Heart left ventricle (tissue), 16 donors: ENCODE measurements at regions not wholly inside any gene's neighbourhood (a gene's known extent, or its start where the extent isn't known, plus 50 kb on each side); places are given as distances from the start of the nearest gene placed in this dataset.

ENCODE experiments used
- ATAC-seq, 4 donors: fragments of 200-7000 bp; cut with Tn5 transposase; one replicate each; pipeline ENCODE4 v1.9.1; 2020 to 2022; ENCODE audit warnings: moderate library complexity in 4 of 4, mild to moderate bottlenecking in 3 of 4, moderate number of reproducible peaks in 1 of 4
- DNase-seq, 5 donors: peaks; one replicate each; pipeline ENCODE4 v3.0.0-alpha.2; 2020
- H3K27ac ChIP-seq, 12 donors: fragments of 200-600 bp; sonication (generic) in 4 of 12; one replicate each; pipeline versions ENCODE4 v1.5.0 to v1.8.0; 2016 to 2022; ENCODE audit warnings: mild to moderate bottlenecking in 2 of 12
- H3K27me3 ChIP-seq, 9 donors: fragments of 200-600 bp; sonication (generic) in 2 of 9; one replicate each; pipeline versions ENCODE4 v1.5.1 to v1.8.0; 2016 to 2022; ENCODE audit warnings: mild to moderate bottlenecking in 3 of 9
- H3K36me3 ChIP-seq, 9 donors: fragments of 200-600 bp; sonication (generic) in 2 of 9; one replicate each; pipeline versions ENCODE4 v1.5.0 to v1.8.0; 2018 to 2022; ENCODE audit warnings: mild to moderate bottlenecking in 2 of 9
- H3K4me1 ChIP-seq, 12 donors: fragments of 200-600 bp; sonication (generic) in 4 of 12; one replicate each; pipeline versions ENCODE4 v1.5.0 to v1.8.0; 2016 to 2022; ENCODE audit warnings: mild to moderate bottlenecking in 3 of 12
- H3K4me3 ChIP-seq, 12 donors: fragments of 200-600 bp; sonication (generic) in 4 of 12; one replicate each; pipeline versions ENCODE4 v1.5.0 to v1.8.0; 2017 to 2022; ENCODE audit warnings: mild to moderate bottlenecking in 9 of 12, moderate library complexity in 4 of 12
- H3K9me3 ChIP-seq, 12 donors: fragments of 200-600 bp; sonication (generic) in 4 of 12; one replicate each; pipeline versions ENCODE4 v1.5.0 to v1.8.0; 2016 to 2022; ENCODE audit warnings: mild to moderate bottlenecking in 1 of 12
- POLR2A ChIP-seq, 2 donors: fragments of 450-650 bp; IDR thresholded peaks; one replicate each; pipeline ENCODE4 v1.6.1; 2017; ENCODE audit warnings: antibody characterized with exemption in 2 of 2, mild to moderate bottlenecking in 2 of 2, moderate library complexity in 2 of 2
- WGBS, 4 donors: extraction: QIAGEN DNeasy Blood & Tissue Kit in 2 of 4; methylation state at CpG; one replicate each; pipeline versions ENCODE4 v1.1.5 to v1.1.7; 2013 to 2018; 5-methylcytosine and 5-hydroxymethylcytosine counted together
- intact Hi-C, 10 donors: fragments of 100-400 bp; cut with DNase I; formaldehyde crosslinking; loops; one replicate each; pipeline versions ENCODE4 v1.11.1 to v1.14.2; 2022
- TF ChIP-seq, protein P1 (sequence below), 12 donors: fragments of 200-600 bp; sonication (generic) in 4 of 12; IDR thresholded peaks; one replicate each; pipeline versions ENCODE4 v1.5.0 to v1.8.0; 2018 to 2022; ENCODE audit warnings: antibody characterized with exemption in 12 of 12, mild to moderate bottlenecking in 5 of 12
- donor health status: ischemic (EF 13 %, LVEDD 7.1; RV severe dilation, severe dysfunction).
- donor health status: healthy with polysubstance abuse.
- donor health status: DM: no; HTN: yes; CAD: no.
- donor health status: DM: no; HTN: no; CAD: no.
- donor health status: ischemic (EF 25% LVEDD 6.9; RV normal size, moderate dysfunction).
- donor health status: ischemic (EF 25% LVEDD 5.7; RV mildly dilated, moderate dysfunction).
- donor health status: healthy.
- donor health status: DM: yes; HTN: yes; CAD: no.
- donor health status: ischemic (EF 35%, LVEDD 5.7; RV mildly dilated, moderate dysfunction).
- donor health status: nonischemic (EF 11% LVEDD 7.7; RV severe dilation, severe dysfunction).
- donor health status: DM: yes; HTN: yes; CAD: no.
- donor health status: PGD.
- donor health status: ischemic (EF 29% LVEDD 5.4; RV normal size, mild dysfunction).
- donor health status: nonischemic (EF 23%, LVEDD 6.1; RV moderate dilation, normal function).

DNA sequence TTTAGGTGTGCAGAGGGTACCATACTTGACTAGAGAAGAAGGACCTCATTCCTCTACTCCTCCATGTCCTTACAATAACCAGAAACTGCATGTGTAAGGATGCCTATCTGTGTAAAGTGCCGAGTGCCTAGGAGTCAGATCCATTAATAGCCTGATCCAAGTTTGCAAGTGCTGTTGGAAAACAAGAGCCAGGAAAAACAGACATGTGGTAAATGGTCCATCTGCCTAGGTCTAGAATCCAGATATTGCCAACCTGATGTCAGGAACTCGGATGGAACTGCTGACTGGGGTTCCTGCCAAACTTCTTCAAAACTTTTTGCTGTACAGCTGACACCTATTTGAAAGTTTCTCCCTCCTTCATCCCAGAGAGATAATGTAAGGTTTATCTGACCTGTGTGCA is 239.4 kb upstream of the CAMK1G start:
- no peak for DNase-seq
- Histone ChIP-seq H3K27me3 (peaks cover 0 to 17% (median 0%) of the 10 kb centered on the region in 9 donors), H3K9me3 (no peaks in the 10 kb centered on the region), H3K4me3 (no peak overlapping the region), H3K36me3 (no peaks in the 10 kb centered on the region), H3K4me1 (no peaks in the 10 kb centered on the region), H3K27ac (no peak overlapping the region)
- WGBS, 4 donors: 42 to 58% (median 50%) methylated on average over 2 of the region's 2 CpGs
- TF ChIP-seq POLR2A (IDR thresholded peaks at IDR 0.05): no peak
- TF ChIP-seq, protein P1, sequence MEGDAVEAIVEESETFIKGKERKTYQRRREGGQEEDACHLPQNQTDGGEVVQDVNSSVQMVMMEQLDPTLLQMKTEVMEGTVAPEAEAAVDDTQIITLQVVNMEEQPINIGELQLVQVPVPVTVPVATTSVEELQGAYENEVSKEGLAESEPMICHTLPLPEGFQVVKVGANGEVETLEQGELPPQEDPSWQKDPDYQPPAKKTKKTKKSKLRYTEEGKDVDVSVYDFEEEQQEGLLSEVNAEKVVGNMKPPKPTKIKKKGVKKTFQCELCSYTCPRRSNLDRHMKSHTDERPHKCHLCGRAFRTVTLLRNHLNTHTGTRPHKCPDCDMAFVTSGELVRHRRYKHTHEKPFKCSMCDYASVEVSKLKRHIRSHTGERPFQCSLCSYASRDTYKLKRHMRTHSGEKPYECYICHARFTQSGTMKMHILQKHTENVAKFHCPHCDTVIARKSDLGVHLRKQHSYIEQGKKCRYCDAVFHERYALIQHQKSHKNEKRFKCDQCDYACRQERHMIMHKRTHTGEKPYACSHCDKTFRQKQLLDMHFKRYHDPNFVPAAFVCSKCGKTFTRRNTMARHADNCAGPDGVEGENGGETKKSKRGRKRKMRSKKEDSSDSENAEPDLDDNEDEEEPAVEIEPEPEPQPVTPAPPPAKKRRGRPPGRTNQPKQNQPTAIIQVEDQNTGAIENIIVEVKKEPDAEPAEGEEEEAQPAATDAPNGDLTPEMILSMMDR (IDR thresholded peaks at IDR 0.05): no peak
- intact Hi-C loops: no loop called here
- ATAC-seq: no peak

DNA sequence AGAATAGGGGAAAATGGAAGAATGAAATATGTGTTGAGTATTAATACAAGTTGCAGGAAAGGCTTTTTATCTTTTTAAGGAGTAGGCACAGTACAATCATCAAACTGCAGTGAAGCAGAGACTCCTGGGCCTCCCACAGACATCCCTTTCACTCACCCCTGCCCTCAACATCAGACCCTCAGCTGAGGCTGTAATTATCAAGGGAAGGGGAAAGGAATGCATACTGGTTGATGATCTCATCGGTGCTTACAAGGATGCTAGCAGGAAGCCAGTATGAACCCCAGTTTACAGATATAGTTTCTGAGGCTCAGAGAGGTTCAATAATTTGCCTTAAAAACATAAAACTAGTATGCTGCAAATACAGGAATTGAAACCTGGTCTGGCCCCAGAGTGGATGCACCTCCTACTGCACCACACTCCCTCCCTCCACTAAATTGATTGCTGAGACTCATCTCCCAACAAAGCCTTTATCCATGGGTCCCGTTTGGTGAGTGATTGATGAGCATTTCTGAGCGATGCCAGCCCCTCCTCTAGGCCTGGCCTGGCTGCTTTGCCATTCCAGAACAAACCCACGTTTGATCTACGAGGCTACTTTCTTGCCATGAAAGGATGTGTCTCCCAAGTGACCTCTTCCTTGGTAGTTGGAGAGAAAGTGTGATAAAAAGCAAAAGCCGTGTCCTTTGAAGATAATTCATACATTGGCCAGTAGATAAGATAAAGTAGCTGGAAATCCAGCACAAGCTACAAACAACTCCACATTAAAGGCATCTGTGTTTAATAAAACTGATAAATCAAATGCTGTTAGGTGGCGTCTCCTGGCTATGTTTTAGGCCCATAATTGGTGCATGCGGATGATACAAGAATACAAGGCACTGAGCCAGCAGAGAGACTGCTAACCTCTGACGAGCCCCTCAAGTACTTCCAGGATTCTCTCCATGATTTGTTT is 233.9 kb upstream of the CAMK1G start:
- WGBS, 4 donors: 61 to 69% (median 66%) methylated on average over 9 of the region's 9 CpGs
- intact Hi-C loops: loop anchor here in 6 of 10 donors (5.0 to 10.0 kb wide), 6 partner anchors 85 to 697 kb away; no protein-coding TSS in a partner anchor
- peaks cover 0 to 8% (median 2%) of the 10 kb centered on the region in 12 donors for H3K4me1 ChIP-seq
- H3K36me3 ChIP-seq: no peaks in the 10 kb centered on the region
- no peaks in the 10 kb centered on the region for H3K9me3 ChIP-seq
- TF ChIP-seq, protein P1 (IDR thresholded peaks at IDR 0.05): no peak
- TF ChIP-seq POLR2A (IDR thresholded peaks at IDR 0.05): no peak
- H3K4me3 ChIP-seq: no peak overlapping the region
- no peak for DNase-seq
- no peak for ATAC-seq
- peak overlapping the region in 1 of 12 donors; percentile 24 for H3K27ac ChIP-seq
- peaks cover 0 to 4% (median 0%) of the 10 kb centered on the region in 9 donors for H3K27me3 ChIP-seq

DNA sequence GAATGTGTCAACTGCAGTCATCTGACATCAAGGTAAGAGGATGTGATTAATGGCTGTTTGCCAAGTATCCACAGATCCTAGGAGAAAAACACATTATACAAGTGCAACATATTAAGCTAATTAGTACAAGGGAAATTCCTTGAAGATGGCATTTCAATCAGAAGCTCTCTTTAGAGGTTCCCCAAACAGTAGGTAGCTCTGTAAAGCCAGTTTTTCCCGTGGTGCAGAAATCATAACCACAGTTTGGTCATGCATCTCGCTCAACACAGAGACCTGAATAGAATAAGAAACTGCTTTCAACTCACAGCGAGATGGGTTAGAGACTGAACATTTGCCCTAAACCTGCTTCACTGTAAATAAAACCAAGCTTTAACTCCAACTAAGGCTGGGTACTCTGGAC is 230.5 kb upstream of the CAMK1G start:
- intact Hi-C loops: loop anchor here in 6 of 10 donors (5.0 to 10.0 kb wide), 6 partner anchors 82 to 701 kb away; no protein-coding TSS in a partner anchor
- H3K9me3 ChIP-seq: peaks cover 0 to 2% (median 0%) of the 10 kb centered on the region in 12 donors
- peaks cover 0 to 10% (median 4%) of the 10 kb centered on the region in 12 donors for H3K4me1 ChIP-seq
- H3K36me3 ChIP-seq: no peaks in the 10 kb centered on the region
- DNase-seq: no peak
- H3K27ac ChIP-seq: no peak overlapping the region
- ATAC-seq: no peak
- 75 to 85% (median 79%) methylated on average over 3 of the region's 3 CpGs for WGBS, 4 donors
- no peaks in the 10 kb centered on the region for H3K27me3 ChIP-seq
- H3K4me3 ChIP-seq: no peak overlapping the region
- TF ChIP-seq POLR2A (IDR thresholded peaks at IDR 0.05): no peak
- TF ChIP-seq, protein P1 (IDR thresholded peaks at IDR 0.05): no peak

DNA sequence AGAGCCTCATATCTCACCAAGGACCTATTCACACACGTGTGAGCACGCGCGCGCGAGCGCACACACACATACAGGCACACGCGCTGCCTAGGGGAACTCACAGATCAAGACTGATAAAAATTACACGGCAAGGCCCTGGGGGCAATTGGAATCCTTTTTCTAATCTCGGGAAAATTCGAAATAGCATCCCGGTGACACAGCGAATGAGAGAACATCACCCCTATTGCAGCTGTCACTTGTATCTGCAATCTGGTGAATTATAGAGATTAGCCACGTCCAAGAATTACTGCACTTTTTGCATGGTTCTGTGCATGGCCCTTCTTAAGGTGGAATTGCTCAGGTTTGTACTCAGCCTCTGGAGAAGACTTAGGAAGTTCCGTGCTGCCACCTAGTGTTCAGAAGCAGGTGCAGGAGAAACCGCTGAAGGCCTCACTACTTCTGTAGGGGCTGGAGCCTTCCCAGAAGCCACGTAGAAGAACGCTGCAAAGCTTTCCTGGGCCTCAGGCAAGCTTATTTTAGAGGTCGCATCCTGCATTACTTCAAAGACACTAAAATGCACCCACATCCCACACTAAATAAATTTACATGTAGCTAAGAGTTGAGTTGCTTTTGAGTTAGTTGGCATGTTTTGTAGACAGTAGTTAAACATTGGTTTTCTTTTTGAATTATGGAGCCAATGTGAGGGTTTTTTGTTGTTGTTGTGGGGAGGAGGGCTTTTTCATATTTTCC is 229.2 kb upstream of the CAMK1G start:
- Histone ChIP-seq H3K9me3 (peaks cover 0 to 5% (median 0%) of the 10 kb centered on the region in 12 donors), H3K27me3 (no peaks in the 10 kb centered on the region), H3K27ac (no peak overlapping the region), H3K4me3 (no peak overlapping the region), H3K4me1 (peaks cover 0 to 10% (median 4%) of the 10 kb centered on the region in 12 donors), H3K36me3 (no peaks in the 10 kb centered on the region)
- peak; percentile 54 to 80 (median 71) for DNase-seq
- intact Hi-C loops: loop anchor here in 6 of 10 donors (5.0 to 10.0 kb wide), 6 partner anchors 81 to 702 kb away; no protein-coding TSS in a partner anchor
- ATAC-seq: peak; percentile 78 to 92 (median 90)
- TF ChIP-seq, protein P1 (IDR thresholded peaks at IDR 0.05): peak; percentile 67 to 88 (median 82)
- TF ChIP-seq POLR2A (IDR thresholded peaks at IDR 0.05): no peak
- 28 to 39% (median 32%) methylated on average over 20 of the region's 20 CpGs for WGBS, 4 donors
